H1 (cell line): ENCODE measurements at regions not wholly inside any gene's neighbourhood (a gene's known extent, or its start where the extent isn't known, plus 50 kb on each side); places are given as distances from the start of the nearest gene placed in this dataset.

Experiments
- CBX5 ChIP-seq: fragments of 300-800, 300-1000 bp; sonication (generic); IDR thresholded peaks from 2 replicates; pipeline ENCODE4 v1.7.1; 2016; ENCODE audit warnings: antibody characterized with exemption, low read length, low read depth
- CEBPB ChIP-seq: IDR thresholded peaks from 2 replicates; pipeline ENCODE4 v1.6.1; 2012; ENCODE audit warnings: low read depth, low read length
- POLR2AphosphoS5 ChIP-seq: IDR thresholded peaks from 2 replicates; pipeline ENCODE4 v1.6.1; 2011; ENCODE audit warnings: low read depth, low read length
- RFX5 ChIP-seq: IDR thresholded peaks from 2 replicates; pipeline ENCODE4 v1.6.1; 2011; ENCODE audit warnings: low read depth, low read length, improper control_type of control experiment, borderline replicate concordance
- SIRT6 ChIP-seq: IDR thresholded peaks from one replicate; pipeline ENCODE4 v1.7.1; 2012; ENCODE audit warnings: low read length, inconsistent platforms
- TF ChIP-seq, protein P1 (sequence below): fragments of 300-600 bp; sonication (generic); IDR thresholded peaks from 2 replicates; pipeline ENCODE4 v1.7.1; 2012; ENCODE audit warnings: low read length, moderate library complexity, mild to moderate bottlenecking, inconsistent platforms; ENCODE audit not compliant: insufficient replicate concordance

- TF ChIP-seq, protein P1, sequence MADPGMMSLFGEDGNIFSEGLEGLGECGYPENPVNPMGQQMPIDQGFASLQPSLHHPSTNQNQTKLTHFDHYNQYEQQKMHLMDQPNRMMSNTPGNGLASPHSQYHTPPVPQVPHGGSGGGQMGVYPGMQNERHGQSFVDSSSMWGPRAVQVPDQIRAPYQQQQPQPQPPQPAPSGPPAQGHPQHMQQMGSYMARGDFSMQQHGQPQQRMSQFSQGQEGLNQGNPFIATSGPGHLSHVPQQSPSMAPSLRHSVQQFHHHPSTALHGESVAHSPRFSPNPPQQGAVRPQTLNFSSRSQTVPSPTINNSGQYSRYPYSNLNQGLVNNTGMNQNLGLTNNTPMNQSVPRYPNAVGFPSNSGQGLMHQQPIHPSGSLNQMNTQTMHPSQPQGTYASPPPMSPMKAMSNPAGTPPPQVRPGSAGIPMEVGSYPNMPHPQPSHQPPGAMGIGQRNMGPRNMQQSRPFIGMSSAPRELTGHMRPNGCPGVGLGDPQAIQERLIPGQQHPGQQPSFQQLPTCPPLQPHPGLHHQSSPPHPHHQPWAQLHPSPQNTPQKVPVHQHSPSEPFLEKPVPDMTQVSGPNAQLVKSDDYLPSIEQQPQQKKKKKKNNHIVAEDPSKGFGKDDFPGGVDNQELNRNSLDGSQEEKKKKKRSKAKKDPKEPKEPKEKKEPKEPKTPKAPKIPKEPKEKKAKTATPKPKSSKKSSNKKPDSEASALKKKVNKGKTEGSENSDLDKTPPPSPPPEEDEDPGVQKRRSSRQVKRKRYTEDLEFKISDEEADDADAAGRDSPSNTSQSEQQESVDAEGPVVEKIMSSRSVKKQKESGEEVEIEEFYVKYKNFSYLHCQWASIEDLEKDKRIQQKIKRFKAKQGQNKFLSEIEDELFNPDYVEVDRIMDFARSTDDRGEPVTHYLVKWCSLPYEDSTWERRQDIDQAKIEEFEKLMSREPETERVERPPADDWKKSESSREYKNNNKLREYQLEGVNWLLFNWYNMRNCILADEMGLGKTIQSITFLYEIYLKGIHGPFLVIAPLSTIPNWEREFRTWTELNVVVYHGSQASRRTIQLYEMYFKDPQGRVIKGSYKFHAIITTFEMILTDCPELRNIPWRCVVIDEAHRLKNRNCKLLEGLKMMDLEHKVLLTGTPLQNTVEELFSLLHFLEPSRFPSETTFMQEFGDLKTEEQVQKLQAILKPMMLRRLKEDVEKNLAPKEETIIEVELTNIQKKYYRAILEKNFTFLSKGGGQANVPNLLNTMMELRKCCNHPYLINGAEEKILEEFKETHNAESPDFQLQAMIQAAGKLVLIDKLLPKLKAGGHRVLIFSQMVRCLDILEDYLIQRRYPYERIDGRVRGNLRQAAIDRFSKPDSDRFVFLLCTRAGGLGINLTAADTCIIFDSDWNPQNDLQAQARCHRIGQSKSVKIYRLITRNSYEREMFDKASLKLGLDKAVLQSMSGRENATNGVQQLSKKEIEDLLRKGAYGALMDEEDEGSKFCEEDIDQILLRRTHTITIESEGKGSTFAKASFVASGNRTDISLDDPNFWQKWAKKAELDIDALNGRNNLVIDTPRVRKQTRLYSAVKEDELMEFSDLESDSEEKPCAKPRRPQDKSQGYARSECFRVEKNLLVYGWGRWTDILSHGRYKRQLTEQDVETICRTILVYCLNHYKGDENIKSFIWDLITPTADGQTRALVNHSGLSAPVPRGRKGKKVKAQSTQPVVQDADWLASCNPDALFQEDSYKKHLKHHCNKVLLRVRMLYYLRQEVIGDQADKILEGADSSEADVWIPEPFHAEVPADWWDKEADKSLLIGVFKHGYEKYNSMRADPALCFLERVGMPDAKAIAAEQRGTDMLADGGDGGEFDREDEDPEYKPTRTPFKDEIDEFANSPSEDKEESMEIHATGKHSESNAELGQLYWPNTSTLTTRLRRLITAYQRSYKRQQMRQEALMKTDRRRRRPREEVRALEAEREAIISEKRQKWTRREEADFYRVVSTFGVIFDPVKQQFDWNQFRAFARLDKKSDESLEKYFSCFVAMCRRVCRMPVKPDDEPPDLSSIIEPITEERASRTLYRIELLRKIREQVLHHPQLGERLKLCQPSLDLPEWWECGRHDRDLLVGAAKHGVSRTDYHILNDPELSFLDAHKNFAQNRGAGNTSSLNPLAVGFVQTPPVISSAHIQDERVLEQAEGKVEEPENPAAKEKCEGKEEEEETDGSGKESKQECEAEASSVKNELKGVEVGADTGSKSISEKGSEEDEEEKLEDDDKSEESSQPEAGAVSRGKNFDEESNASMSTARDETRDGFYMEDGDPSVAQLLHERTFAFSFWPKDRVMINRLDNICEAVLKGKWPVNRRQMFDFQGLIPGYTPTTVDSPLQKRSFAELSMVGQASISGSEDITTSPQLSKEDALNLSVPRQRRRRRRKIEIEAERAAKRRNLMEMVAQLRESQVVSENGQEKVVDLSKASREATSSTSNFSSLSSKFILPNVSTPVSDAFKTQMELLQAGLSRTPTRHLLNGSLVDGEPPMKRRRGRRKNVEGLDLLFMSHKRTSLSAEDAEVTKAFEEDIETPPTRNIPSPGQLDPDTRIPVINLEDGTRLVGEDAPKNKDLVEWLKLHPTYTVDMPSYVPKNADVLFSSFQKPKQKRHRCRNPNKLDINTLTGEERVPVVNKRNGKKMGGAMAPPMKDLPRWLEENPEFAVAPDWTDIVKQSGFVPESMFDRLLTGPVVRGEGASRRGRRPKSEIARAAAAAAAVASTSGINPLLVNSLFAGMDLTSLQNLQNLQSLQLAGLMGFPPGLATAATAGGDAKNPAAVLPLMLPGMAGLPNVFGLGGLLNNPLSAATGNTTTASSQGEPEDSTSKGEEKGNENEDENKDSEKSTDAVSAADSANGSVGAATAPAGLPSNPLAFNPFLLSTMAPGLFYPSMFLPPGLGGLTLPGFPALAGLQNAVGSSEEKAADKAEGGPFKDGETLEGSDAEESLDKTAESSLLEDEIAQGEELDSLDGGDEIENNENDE: no peak
- TF ChIP-seq CEBPB (no peak), RFX5 (no peak), POLR2AphosphoS5 (no peak), CBX5 (no peak), SIRT6 (no peak)
Measured at GRCh38 chr6:43932259-43933147, 162.5 kb downstream of the VEGFA start (continued).
